T1000 (cell line): ENCODE measurements at regions not wholly inside any gene's neighbourhood (a gene's known extent, or its start where the extent isn't known, plus 50 kb on each side); places are given as distances from the start of the nearest gene placed in this dataset.
"Not testable (repeated sequence)": the region's sequence is repeated elsewhere in the genome, so short reads cannot be mapped to it uniquely, and the experiment has no call there.

Source experiments
- DNase-seq: peaks from one replicate; lab custom pipeline; 2025; ENCODE audit warnings: mixed read lengths; lab: John Stamatoyannopoulos, UW

GRCh38 chr16:79864032-79864780 is 263.7 kb upstream of the MAF start:
- DNase-seq: no peak

GRCh38 chr16:79863128-79864031 is 262.8 kb upstream of the MAF start:
- DNase-seq: no peak

- no peak for DNase-seq
Observed at GRCh38 chr16:79862601-79863000, 262.1 kb upstream of the MAF start.

- DNase-seq: no peak
Observed at GRCh38 chr16:79856581-79856980, 256.0 kb upstream of the MAF start.

GRCh38 chr16:79850348-79850747 is 249.8 kb upstream of the MAF start:
- DNase-seq: no peak

GRCh38 chr16:79849119-79849518 is 248.6 kb upstream of the MAF start:
- DNase-seq: no peak

GRCh38 chr16:79848719-79849118 is 248.2 kb upstream of the MAF start:
- DNase-seq: no peak

- no peak for DNase-seq
Observed at GRCh38 chr16:79847569-79847968, 247.0 kb upstream of the MAF start.

GRCh38 chr16:79847101-79847500 is 246.6 kb upstream of the MAF start:
- no peak for DNase-seq

GRCh38 chr16:79845734-79846135 is 245.2 kb upstream of the MAF start:
- DNase-seq: no peak

GRCh38 chr16:79845033-79845733 is 244.6 kb upstream of the MAF start:
- DNase-seq: no peak

- no peak for DNase-seq
Observed at GRCh38 chr16:79844603-79845002, 244.1 kb upstream of the MAF start.

GRCh38 chr16:79843631-79844043 is 243.1 kb upstream of the MAF start:
- no peak for DNase-seq

- DNase-seq: no peak
Observed at GRCh38 chr16:79843145-79843544, 242.6 kb upstream of the MAF start.

GRCh38 chr16:79842197-79842596 is 241.7 kb upstream of the MAF start:
- DNase-seq: no peak

- DNase-seq: no peak
Observed at GRCh38 chr16:79839466-79840341, 239.2 kb upstream of the MAF start.

- DNase-seq: no peak
Observed at GRCh38 chr16:79838496-79839259, 238.1 kb upstream of the MAF start.

GRCh38 chr16:79836144-79836543 is 235.6 kb upstream of the MAF start:
- no peak for DNase-seq

GRCh38 chr16:79835194-79835593 is 234.7 kb upstream of the MAF start:
- no peak for DNase-seq

GRCh38 chr16:79834720-79835119 is 234.2 kb upstream of the MAF start:
- DNase-seq: no peak

GRCh38 chr16:79834003-79834402 is 233.5 kb upstream of the MAF start:
- not testable (repeated sequence) for DNase-seq
